ENCODE measurements at regions not wholly inside any gene's neighbourhood (a gene's known extent, or its start where the extent isn't known, plus 50 kb on each side); places are given as distances from the start of the nearest gene placed in this dataset.

DNA sequence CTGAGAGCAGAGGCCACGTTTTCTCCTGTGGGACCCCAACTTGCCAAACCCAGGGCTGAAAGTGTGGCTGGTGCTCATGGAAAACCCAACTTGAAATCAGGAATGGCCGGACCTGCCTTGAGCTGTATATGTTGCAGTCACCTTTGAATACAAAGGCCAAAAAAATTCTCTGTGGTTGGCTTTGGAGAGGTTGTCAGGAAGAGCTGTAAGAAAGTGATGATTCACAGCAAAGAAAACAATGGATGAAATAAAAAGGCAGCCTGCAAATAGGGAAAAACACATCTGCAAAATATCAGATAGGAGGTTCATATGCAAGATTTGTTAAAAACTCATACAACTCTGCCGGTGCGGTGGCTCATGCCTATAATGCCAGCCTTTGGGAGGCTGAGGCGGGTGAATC, 715.8 kb downstream of the UQCRFS1 start (continued):
- no peak for TF ChIP-seq PAX5 (IDR thresholded peaks at IDR 0.05; ENCODE audit: borderline replicate concordance, low read depth, low read length)

DNA sequence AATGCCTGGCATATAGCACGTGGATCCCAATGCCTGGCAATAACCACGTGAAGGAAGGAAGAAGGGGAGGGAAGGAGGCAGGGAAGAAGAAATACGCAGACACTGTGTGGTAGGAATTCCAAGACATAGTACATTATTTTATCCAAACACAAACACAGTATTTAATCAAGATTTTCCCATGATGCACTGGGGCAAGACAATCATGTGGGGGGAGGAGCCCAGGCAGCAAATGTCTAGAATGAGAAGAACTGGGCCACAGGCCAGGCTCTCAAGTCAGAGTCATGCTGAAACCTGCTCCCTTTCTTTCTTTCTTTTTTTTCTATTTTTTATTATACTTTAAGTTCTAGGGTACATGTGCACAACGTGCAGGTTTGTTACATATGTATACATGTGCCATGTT, 717.9 kb downstream of the UQCRFS1 start:
- Histone ChIP-seq H3K9ac (ENCODE audit: control insufficient read depth, insufficient read depth, low read length) (no peak overlapping the region), H3K4me3 (no peak overlapping the region), H3K27me3 (replicated peaks in 1 of 2; ENCODE audit: control insufficient read depth in 2 of 2, insufficient read depth in 2 of 2, low read length in 1 of 2) (no peaks in the 10 kb centered on the region), H2AFZ (ENCODE audit: control insufficient read depth, low read depth, low read length) (no peak overlapping the region), H3K4me1 (ENCODE audit: control insufficient read depth, insufficient read depth, low read length) (no peaks in the 10 kb centered on the region), H3K36me3 (ENCODE audit: control insufficient read depth in 2 of 2, insufficient read depth in 2 of 2, low read length in 1 of 2) (no peaks in the 10 kb centered on the region), H3K4me2 (ENCODE audit: control insufficient read depth, insufficient read depth) (no peak overlapping the region), H4K20me1 (ENCODE audit: control insufficient read depth, insufficient read depth) (no peaks in the 10 kb centered on the region), H3K9me3 (replicated peaks; ENCODE audit: control insufficient read depth, insufficient read depth, low read length) (no peaks in the 10 kb centered on the region; the same call in 2 of the 3 replicates), H3K79me2 (ENCODE audit: control insufficient read depth, insufficient read depth, low read length) (no peaks in the 10 kb centered on the region), H3K27ac (ENCODE audit: control insufficient read depth, insufficient read depth) (no peak overlapping the region)
- SMC1A ChIA-PET (ENCODE audit: uncharacterized antibody, unreplicated experiment): interaction anchor here (1.0 kb wide), 1 partner anchor 46 kb away, joined by 3 read pairs; no protein-coding TSS in a partner anchor
- TF ChIP-seq, protein P1, sequence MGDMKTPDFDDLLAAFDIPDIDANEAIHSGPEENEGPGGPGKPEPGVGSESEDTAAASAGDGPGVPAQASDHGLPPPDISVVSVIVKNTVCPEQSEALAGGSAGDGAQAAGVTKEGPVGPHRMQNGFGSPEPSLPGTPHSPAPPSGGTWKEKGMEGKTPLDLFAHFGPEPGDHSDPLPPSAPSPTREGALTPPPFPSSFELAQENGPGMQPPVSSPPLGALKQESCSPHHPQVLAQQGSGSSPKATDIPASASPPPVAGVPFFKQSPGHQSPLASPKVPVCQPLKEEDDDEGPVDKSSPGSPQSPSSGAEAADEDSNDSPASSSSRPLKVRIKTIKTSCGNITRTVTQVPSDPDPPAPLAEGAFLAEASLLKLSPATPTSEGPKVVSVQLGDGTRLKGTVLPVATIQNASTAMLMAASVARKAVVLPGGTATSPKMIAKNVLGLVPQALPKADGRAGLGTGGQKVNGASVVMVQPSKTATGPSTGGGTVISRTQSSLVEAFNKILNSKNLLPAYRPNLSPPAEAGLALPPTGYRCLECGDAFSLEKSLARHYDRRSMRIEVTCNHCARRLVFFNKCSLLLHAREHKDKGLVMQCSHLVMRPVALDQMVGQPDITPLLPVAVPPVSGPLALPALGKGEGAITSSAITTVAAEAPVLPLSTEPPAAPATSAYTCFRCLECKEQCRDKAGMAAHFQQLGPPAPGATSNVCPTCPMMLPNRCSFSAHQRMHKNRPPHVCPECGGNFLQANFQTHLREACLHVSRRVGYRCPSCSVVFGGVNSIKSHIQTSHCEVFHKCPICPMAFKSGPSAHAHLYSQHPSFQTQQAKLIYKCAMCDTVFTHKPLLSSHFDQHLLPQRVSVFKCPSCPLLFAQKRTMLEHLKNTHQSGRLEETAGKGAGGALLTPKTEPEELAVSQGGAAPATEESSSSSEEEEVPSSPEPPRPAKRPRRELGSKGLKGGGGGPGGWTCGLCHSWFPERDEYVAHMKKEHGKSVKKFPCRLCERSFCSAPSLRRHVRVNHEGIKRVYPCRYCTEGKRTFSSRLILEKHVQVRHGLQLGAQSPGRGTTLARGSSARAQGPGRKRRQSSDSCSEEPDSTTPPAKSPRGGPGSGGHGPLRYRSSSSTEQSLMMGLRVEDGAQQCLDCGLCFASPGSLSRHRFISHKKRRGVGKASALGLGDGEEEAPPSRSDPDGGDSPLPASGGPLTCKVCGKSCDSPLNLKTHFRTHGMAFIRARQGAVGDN (IDR thresholded peaks at IDR 0.05): no peak
- TF ChIP-seq CHD4 (IDR thresholded peaks at IDR 0.05) (no peak), PAX5 (IDR thresholded peaks at IDR 0.05; ENCODE audit: borderline replicate concordance, low read depth, low read length) (no peak), ASH2L (IDR thresholded peaks at IDR 0.05; ENCODE audit: borderline replicate concordance, low read depth) (no peak), KDM1A (IDR thresholded peaks at IDR 0.05; ENCODE audit: borderline replicate concordance) (no peak), JUND (IDR thresholded peaks at IDR 0.05; ENCODE audit: low read depth, low read length) (no peak), POU2F2 (IDR thresholded peaks at IDR 0.05; ENCODE audit: borderline replicate concordance, low read depth, low read length) (no peak), CBX5 (IDR thresholded peaks at IDR 0.05; ENCODE audit: low read depth) (no peak), ZNF207 (IDR thresholded peaks at IDR 0.05; ENCODE audit: borderline replicate concordance) (no peak), ZBED1 (IDR thresholded peaks at IDR 0.05; ENCODE audit: borderline replicate concordance) (no peak), TARDBP (IDR thresholded peaks at IDR 0.05; ENCODE audit: borderline replicate concordance) (no peak)
- TF ChIP-seq, protein P2, sequence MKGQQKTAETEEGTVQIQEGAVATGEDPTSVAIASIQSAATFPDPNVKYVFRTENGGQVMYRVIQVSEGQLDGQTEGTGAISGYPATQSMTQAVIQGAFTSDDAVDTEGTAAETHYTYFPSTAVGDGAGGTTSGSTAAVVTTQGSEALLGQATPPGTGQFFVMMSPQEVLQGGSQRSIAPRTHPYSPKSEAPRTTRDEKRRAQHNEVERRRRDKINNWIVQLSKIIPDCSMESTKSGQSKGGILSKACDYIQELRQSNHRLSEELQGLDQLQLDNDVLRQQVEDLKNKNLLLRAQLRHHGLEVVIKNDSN (IDR thresholded peaks at IDR 0.05; ENCODE audit: borderline replicate concordance, extremely low read length, insufficient read depth, low read depth, low read length): no peak
- intact Hi-C loops (cut with micrococcal nuclease; ENCODE audit: unreplicated experiment): no loop called here
- no TSS peak for BruUV-seq (replicated peaks)
- POLR2A ChIA-PET: no interaction called here
- DNase-seq (ENCODE audit: low read depth, low spot score): no peak
- in situ Hi-C loops (cut with MboI): no loop called here
- 33% methylated on average over 3 of the region's 4 CpGs for WGBS (ENCODE audit: insufficient coverage, insufficient replicate concordance, low lambda C conversion rate, missing lambda C conversion rate)
- RAD21 ChIA-PET (ENCODE audit: unreplicated experiment): interaction anchor here (1.0 kb wide), 1 partner anchor 26 kb away, joined by 3 read pairs; no protein-coding TSS in a partner anchor
- CTCF ChIA-PET: no interaction called here
- FAIRE-seq: no peak
- ATAC-seq: no peak
